GM23248 (cell line): ENCODE measurements at regions not wholly inside any gene's neighbourhood (a gene's known extent, or its start where the extent isn't known, plus 50 kb on each side); places are given as distances from the start of the nearest gene placed in this dataset.

Experiments
- EZH2 ChIP-seq: fragments of 200-600 bp; sonication (generic); IDR thresholded peaks from 2 replicates; pipeline ENCODE4 v1.6.1; 2018; ENCODE audit warnings: antibody characterized with exemption, mild to moderate bottlenecking; ENCODE audit not compliant: insufficient read depth, poor library complexity, severe bottlenecking
- EZH2phosphoT487 ChIP-seq: fragments of 200-600 bp; sonication (generic); IDR thresholded peaks from 2 replicates; pipeline ENCODE4 v1.6.1; 2018; ENCODE audit warnings: antibody characterized with exemption, moderate library complexity, mild to moderate bottlenecking, low read depth; ENCODE audit not compliant: insufficient read depth

DNA sequence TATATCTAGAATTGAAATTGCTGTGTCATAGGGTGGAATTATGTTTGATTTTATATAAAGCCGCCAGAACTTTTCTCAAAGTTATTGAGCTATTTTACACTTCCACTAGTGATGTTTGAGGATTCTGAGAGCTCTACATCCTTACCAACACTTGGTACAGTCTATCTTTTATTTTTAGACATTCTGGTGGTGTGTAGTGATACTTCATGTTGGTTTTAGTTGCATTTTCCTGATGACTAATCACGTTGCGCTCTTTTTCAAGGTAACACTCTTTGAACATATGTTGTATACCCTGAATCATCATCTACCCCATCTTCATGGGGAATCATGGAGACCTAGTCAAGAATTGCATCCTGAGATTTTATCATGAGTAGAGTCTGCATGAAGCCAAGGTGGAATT lies 141.7 kb downstream of the NXNL2 start:
- TF ChIP-seq EZH2: no peak
- TF ChIP-seq EZH2phosphoT487: no peak
